WTC11 (cell line): ENCODE measurements at regions not wholly inside any gene's neighbourhood (a gene's known extent, or its start where the extent isn't known, plus 50 kb on each side); places are given as distances from the start of the nearest gene placed in this dataset.

Experiments
- ATAC-seq: fragments of 200-7000 bp; cut with Tn5 transposase; 2 replicates; pipeline ENCODE4 v1.10.0; 2021; ENCODE audit warnings: mild to moderate bottlenecking, moderate library complexity
- CTCF ChIA-PET: fragments of 300-600 bp; sonication (Branson Sonifier 250); formaldehyde crosslinking; loops from one replicate; lab custom pipeline; 2021; ENCODE audit warnings: antibody characterized with exemption; lab: Charles Lee
- POLR2A ChIA-PET: fragments of 350-600 bp; sonication (Branson Sonifier 250); formaldehyde crosslinking; loops from one replicate; lab custom pipeline; 2021; ENCODE audit warnings: antibody characterized with exemption; lab: Charles Lee
- DNase-seq: peaks from one replicate; pipeline ENCODE4 v3.0.0; 2021; ENCODE audit warnings: low spot score
- H3K27ac Mint-ChIP-seq: 2 replicates; pipeline ENCODE4 v1.8.0; 2021; ENCODE audit warnings: mixed read lengths
- H3K27me3 Mint-ChIP-seq: 2 replicates; pipeline ENCODE4 v1.8.0; 2021; ENCODE audit warnings: low read depth, mild to moderate bottlenecking, moderate library complexity, mixed read lengths
- H3K36me3 Mint-ChIP-seq: 2 replicates; pipeline ENCODE4 v1.8.0; 2021; ENCODE audit warnings: mixed read lengths
- H3K4me1 Mint-ChIP-seq: 2 replicates; pipeline ENCODE4 v1.8.0; 2022; ENCODE audit warnings: mixed read lengths
- H3K4me3 Mint-ChIP-seq: 2 replicates; pipeline ENCODE4 v1.8.0; 2021; ENCODE audit warnings: mild to moderate bottlenecking, moderate library complexity, mixed read lengths
- H3K9me3 Mint-ChIP-seq: 2 replicates; pipeline ENCODE4 v1.8.0; 2021; ENCODE audit warnings: mixed read lengths
- FOXP1 ChIP-seq: sonication (generic); formaldehyde crosslinking; IDR thresholded peaks from 2 replicates; pipeline ENCODE4 v1.8.0; 2022; ENCODE audit warnings: missing genetic modification reagents, mild to moderate bottlenecking, moderate library complexity, borderline replicate concordance
- GABPB1 ChIP-seq: sonication (generic); formaldehyde crosslinking; IDR thresholded peaks from 2 replicates; pipeline ENCODE4 v1.8.1; 2023; ENCODE audit warnings: mild to moderate bottlenecking, missing genetic modification reagents
- JUN ChIP-seq: sonication (generic); formaldehyde crosslinking; IDR thresholded peaks from 2 replicates; pipeline ENCODE4 v1.8.0; 2023; ENCODE audit warnings: mild to moderate bottlenecking, missing genetic modification reagents
- MXD4 ChIP-seq: fragments of 250-450 bp; sonication (Bioruptor Pico); IDR thresholded peaks from 2 replicates; pipeline ENCODE4 v1.8.0; 2021; ENCODE audit warnings: mild to moderate bottlenecking, moderate library complexity, borderline replicate concordance
- NFE2L1 ChIP-seq: sonication (generic); formaldehyde crosslinking; IDR thresholded peaks from 2 replicates; pipeline ENCODE4 v1.8.1; 2023; ENCODE audit warnings: missing genetic modification reagents
- NR1H2 ChIP-seq: sonication (generic); formaldehyde crosslinking; IDR thresholded peaks from 2 replicates; pipeline ENCODE4 v1.9.0; 2021; ENCODE audit warnings: mild to moderate bottlenecking, moderate library complexity, missing genetic modification reagents
- PRRX2 ChIP-seq: fragments of 250-450 bp; sonication (Bioruptor Pico); IDR thresholded peaks from 2 replicates; pipeline ENCODE4 v1.8.0; 2021; ENCODE audit warnings: mild to moderate bottlenecking
- RELA ChIP-seq: sonication (generic); formaldehyde crosslinking; IDR thresholded peaks from 2 replicates; pipeline ENCODE4 v1.8.1; 2022; ENCODE audit warnings: missing genetic modification reagents, mild to moderate bottlenecking, borderline replicate concordance
- RORB ChIP-seq: fragments of 250-450 bp; sonication (Bioruptor Pico); IDR thresholded peaks from 2 replicates; pipeline ENCODE4 v1.9.0; 2021; ENCODE audit warnings: mild to moderate bottlenecking
- SMAD3 ChIP-seq: sonication (generic); formaldehyde crosslinking; IDR thresholded peaks from 2 replicates; pipeline ENCODE4 v1.8.0; 2022; ENCODE audit warnings: missing genetic modification reagents, mild to moderate bottlenecking, borderline replicate concordance
- SMAD4 ChIP-seq: sonication (generic); formaldehyde crosslinking; IDR thresholded peaks from 2 replicates; pipeline ENCODE4 v1.8.0; 2022; ENCODE audit warnings: mild to moderate bottlenecking, missing genetic modification reagents
- SOX15 ChIP-seq: fragments of 250-450 bp; sonication (Bioruptor Pico); IDR thresholded peaks from 2 replicates; pipeline ENCODE4 v1.9.0; 2021; ENCODE audit warnings: mild to moderate bottlenecking
- TEAD4 ChIP-seq: sonication (generic); formaldehyde crosslinking; IDR thresholded peaks from 2 replicates; pipeline ENCODE4 v1.8.0; 2022; ENCODE audit warnings: mild to moderate bottlenecking, missing genetic modification reagents
- ZNF317 ChIP-seq: sonication (generic); formaldehyde crosslinking; IDR thresholded peaks from 2 replicates; pipeline ENCODE4 v1.8.1; 2023; ENCODE audit warnings: low read depth, mild to moderate bottlenecking, moderate library complexity, missing genetic modification reagents, borderline replicate concordance
- TF ChIP-seq, protein P1 (sequence below): fragments of 250-450 bp; sonication (Bioruptor Pico); IDR thresholded peaks from 2 replicates; pipeline ENCODE4 v1.9.0; 2021; ENCODE audit warnings: mild to moderate bottlenecking
- TF ChIP-seq, protein P2 (sequence below): sonication (generic); formaldehyde crosslinking; IDR thresholded peaks from 2 replicates; pipeline ENCODE4 v1.8.0; 2023; ENCODE audit warnings: missing genetic modification reagents
- TF ChIP-seq, protein P3 (sequence below): sonication (generic); formaldehyde crosslinking; IDR thresholded peaks from 2 replicates; pipeline ENCODE4 v1.8.1; 2022; ENCODE audit warnings: low read depth, mild to moderate bottlenecking, moderate library complexity, missing genetic modification reagents, borderline replicate concordance
- TF ChIP-seq, protein P4 (sequence below): sonication (generic); formaldehyde crosslinking; IDR thresholded peaks from 2 replicates; pipeline ENCODE4 v1.8.0; 2022; ENCODE audit warnings: mild to moderate bottlenecking, missing genetic modification reagents
- TF ChIP-seq, protein P5 (sequence below): fragments of 250-450 bp; sonication (Bioruptor Pico); IDR thresholded peaks from 2 replicates; pipeline ENCODE4 v2.1.2; 2022; ENCODE audit warnings: mild to moderate bottlenecking, moderate library complexity
- TF ChIP-seq, protein P6 (sequence below): sonication (generic); formaldehyde crosslinking; IDR thresholded peaks from 2 replicates; pipeline ENCODE4 v1.8.1; 2022; ENCODE audit warnings: low read depth, missing genetic modification reagents, borderline replicate concordance

DNA sequence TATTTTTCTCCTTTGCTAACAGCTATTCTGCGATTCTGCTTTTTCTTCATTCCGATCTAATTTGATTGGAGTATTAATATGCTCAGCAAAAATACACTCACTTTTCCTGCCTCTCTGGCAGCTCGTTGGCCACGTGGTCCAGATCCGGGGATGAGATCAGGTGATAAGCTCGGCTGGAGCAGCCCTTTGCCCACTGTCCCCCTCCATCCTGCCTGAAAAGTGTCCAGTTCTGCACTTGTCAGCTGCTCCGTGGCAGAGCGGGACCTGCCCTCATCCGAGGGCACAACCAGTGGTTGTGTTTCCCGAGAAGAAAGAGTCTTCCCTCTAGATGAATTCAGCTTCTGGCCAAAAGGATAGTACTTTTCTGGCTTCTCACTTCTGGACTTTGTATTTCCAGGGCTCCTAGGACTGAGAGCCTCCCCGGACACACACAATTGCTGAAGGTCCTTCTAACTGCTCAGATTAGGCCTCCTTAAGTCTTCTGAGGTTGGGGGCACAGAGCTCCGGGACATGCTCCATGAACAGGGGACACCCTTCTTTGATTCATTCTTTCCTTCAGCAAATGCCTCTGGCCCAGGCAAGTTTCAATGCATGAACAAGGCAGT lies 103.9 kb upstream of the ALDH1A3 start (continued):
- no peak for TF ChIP-seq FOXP1
- TF ChIP-seq, protein P1, sequence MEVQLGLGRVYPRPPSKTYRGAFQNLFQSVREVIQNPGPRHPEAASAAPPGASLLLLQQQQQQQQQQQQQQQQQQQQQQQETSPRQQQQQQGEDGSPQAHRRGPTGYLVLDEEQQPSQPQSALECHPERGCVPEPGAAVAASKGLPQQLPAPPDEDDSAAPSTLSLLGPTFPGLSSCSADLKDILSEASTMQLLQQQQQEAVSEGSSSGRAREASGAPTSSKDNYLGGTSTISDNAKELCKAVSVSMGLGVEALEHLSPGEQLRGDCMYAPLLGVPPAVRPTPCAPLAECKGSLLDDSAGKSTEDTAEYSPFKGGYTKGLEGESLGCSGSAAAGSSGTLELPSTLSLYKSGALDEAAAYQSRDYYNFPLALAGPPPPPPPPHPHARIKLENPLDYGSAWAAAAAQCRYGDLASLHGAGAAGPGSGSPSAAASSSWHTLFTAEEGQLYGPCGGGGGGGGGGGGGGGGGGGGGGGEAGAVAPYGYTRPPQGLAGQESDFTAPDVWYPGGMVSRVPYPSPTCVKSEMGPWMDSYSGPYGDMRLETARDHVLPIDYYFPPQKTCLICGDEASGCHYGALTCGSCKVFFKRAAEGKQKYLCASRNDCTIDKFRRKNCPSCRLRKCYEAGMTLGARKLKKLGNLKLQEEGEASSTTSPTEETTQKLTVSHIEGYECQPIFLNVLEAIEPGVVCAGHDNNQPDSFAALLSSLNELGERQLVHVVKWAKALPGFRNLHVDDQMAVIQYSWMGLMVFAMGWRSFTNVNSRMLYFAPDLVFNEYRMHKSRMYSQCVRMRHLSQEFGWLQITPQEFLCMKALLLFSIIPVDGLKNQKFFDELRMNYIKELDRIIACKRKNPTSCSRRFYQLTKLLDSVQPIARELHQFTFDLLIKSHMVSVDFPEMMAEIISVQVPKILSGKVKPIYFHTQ (CRISPR knock-in tag), result no peak

DNA sequence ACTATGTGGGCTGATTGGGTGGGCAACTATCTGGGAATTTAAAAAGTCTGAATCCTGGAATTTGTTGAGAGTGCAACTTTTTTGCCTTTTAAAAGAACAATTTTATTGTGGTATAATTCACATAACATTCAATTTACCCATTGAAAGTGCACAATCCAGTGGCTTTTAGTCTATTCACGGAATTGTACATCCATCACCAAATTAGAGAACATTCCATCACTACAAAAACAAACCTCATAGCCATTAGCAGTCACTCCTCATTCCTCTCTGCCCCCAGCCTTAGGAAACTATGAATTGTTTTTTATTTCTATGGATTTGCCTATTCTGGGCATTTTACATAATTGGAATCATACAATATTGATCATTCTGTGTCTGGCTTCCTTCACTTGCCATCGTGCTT lies 101.8 kb upstream of the ALDH1A3 start:
- Mint-ChIP-seq H3K4me1 (peaks cover 14% of the 10 kb centered on the region), H3K9me3 (peaks cover 14% of the 10 kb centered on the region), H3K27ac (no peak overlapping the region), H3K4me3 (no peak overlapping the region), H3K27me3 (no peaks in the 10 kb centered on the region; the same call in 1 of the 2 replicates), H3K36me3 (peaks cover 13% of the 10 kb centered on the region)
- TF ChIP-seq, protein P2, sequence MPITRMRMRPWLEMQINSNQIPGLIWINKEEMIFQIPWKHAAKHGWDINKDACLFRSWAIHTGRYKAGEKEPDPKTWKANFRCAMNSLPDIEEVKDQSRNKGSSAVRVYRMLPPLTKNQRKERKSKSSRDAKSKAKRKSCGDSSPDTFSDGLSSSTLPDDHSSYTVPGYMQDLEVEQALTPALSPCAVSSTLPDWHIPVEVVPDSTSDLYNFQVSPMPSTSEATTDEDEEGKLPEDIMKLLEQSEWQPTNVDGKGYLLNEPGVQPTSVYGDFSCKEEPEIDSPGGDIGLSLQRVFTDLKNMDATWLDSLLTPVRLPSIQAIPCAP, result no peak
- TF ChIP-seq, protein P3, sequence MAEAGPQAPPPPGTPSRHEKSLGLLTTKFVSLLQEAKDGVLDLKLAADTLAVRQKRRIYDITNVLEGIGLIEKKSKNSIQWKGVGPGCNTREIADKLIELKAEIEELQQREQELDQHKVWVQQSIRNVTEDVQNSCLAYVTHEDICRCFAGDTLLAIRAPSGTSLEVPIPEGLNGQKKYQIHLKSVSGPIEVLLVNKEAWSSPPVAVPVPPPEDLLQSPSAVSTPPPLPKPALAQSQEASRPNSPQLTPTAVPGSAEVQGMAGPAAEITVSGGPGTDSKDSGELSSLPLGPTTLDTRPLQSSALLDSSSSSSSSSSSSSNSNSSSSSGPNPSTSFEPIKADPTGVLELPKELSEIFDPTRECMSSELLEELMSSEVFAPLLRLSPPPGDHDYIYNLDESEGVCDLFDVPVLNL (CRISPR knock-in tag), result no peak
- TF ChIP-seq NR1H2 (CRISPR knock-in tag) (no peak), JUN (CRISPR knock-in tag) (no peak), RORB (CRISPR knock-in tag) (no peak), SOX15 (CRISPR knock-in tag) (no peak), NFE2L1 (CRISPR knock-in tag) (no peak), TEAD4 (CRISPR knock-in tag) (no peak), RELA (CRISPR knock-in tag) (no peak), GABPB1 (CRISPR knock-in tag) (no peak), PRRX2 (CRISPR knock-in tag) (no peak), SMAD3 (no peak), ZNF317 (no peak), SMAD4 (no peak), MXD4 (no peak)
- TF ChIP-seq, protein P4, sequence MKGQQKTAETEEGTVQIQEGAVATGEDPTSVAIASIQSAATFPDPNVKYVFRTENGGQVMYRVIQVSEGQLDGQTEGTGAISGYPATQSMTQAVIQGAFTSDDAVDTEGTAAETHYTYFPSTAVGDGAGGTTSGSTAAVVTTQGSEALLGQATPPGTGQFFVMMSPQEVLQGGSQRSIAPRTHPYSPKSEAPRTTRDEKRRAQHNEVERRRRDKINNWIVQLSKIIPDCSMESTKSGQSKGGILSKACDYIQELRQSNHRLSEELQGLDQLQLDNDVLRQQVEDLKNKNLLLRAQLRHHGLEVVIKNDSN, result no peak
- TF ChIP-seq, protein P5, sequence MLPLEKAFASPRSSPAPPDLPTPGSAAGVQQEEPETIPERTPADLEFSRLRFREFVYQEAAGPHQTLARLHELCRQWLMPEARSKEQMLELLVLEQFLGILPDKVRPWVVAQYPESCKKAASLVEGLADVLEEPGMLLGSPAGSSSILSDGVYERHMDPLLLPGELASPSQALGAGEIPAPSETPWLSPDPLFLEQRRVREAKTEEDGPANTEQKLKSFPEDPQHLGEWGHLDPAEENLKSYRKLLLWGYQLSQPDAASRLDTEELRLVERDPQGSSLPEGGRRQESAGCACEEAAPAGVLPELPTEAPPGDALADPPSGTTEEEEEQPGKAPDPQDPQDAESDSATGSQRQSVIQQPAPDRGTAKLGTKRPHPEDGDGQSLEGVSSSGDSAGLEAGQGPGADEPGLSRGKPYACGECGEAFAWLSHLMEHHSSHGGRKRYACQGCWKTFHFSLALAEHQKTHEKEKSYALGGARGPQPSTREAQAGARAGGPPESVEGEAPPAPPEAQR (CRISPR knock-in tag), result no peak
- TF ChIP-seq, protein P6, sequence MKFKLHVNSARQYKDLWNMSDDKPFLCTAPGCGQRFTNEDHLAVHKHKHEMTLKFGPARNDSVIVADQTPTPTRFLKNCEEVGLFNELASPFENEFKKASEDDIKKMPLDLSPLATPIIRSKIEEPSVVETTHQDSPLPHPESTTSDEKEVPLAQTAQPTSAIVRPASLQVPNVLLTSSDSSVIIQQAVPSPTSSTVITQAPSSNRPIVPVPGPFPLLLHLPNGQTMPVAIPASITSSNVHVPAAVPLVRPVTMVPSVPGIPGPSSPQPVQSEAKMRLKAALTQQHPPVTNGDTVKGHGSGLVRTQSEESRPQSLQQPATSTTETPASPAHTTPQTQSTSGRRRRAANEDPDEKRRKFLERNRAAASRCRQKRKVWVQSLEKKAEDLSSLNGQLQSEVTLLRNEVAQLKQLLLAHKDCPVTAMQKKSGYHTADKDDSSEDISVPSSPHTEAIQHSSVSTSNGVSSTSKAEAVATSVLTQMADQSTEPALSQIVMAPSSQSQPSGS (CRISPR knock-in tag), result no peak
- ChIA-PET POLR2A (no interaction called here), CTCF (no interaction called here)
- ATAC-seq (no peak), DNase-seq (no peak)
